Activated gamma-delta T cell (primary cell): ENCODE measurements at regions not wholly inside any gene's neighbourhood (a gene's known extent, or its start where the extent isn't known, plus 50 kb on each side); places are given as distances from the start of the nearest gene placed in this dataset.
A peak's percentile ranks its signal among the peaks of the same experiment; 100 is the strongest.

ENCODE experiments used
- DNase-seq: peaks from one replicate; lab custom pipeline; 2025; lab: John Stamatoyannopoulos, UW

DNA sequence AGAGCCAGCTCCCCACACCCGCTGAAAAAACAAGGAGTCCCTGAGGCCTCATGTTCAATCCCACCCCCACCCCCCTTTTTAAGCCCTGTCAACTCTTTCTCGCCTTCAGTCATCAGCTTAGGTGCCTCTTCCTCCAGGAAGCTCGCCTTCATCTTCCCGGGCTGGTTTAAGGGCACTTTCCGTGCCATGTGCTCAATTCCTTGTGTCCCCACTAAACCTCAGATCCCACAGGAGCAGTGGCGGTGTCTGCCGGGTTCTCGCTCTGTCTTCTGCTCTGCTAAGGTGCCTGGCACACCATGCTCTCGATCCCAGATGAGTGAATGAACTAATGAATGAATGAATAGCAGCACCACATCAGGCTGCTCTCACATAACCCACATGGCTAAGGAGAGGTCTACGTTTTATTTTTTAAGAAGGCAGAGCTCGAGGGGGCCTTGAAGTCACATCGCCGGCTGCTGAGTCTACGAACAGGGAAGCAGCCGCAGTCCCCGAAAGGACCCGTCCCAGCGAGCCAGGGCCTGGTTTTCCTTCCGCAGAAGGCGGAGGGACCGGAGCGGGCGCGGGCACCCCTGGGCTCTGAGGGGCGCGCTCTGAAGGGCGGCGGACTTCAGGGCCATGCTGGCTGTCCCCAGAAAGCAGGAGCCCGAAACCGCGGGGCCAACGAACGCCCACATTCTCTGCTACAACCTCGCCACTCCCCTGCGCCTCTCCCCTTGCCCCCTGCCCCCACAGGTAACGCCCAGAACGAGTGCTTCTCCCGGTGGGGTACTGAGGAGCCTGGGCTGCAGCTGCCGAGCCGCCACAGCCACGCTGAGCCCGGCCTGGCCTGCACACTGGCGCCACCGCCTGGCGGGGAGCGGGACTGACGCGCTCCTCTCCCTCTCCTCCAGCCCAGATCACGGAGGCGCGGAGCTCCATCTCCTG, 73.4 kb upstream of the KCNMA1 start:
- DNase-seq, result peak; percentile 41

GRCh38 chr10:77710081-77710551, 72.5 kb upstream of the KCNMA1 start:
- no peak for DNase-seq

DNA sequence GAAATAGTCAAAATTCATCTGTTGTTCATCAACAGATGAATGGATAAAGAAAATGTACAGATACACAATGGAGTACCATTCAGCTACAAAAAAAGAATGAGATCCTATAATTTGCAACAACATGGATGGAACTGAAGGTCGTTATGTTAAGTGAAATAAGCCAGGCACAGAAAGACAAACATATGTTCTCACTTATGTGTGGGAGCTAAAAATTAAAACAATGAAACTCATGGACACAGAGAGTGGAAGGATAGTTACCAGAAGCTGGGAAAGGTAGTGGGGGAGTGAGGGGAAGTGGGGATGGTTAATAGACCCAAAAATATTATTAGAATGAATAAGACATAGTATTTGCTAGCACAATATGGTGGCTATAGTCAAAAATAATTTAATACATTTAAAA, 70.0 kb upstream of the KCNMA1 start:
- no peak for DNase-seq

DNA sequence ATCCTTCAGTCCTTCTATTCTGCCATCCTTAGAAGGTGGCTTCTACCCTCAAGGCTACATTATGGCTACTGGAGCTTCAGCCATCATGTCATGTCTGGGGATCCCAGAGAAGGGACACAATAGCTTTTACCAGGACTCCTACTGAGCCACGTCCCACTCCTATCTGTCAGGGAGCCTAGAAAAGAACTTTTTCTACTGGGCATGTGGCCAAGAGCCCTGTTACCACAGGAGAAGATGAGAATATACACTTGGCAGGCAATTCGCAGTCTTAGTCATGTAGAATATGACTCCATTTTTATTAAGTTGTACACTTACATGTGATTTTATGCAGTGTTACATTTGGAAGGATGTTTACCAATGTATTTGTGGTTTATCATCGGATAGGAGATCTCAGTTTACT, 64.6 kb upstream of the KCNMA1 start:
- DNase-seq, result no peak

GRCh38 chr10:77700086-77700485, 62.5 kb upstream of the KCNMA1 start:
- DNase-seq, result no peak

- DNase-seq, result no peak
These were observed 61.6 kb upstream of the KCNMA1 start for GRCh38 chr10:77699080-77699645.

- no peak for DNase-seq
These were observed 60.8 kb upstream of the KCNMA1 start for GRCh38 chr10:77698267-77698931.

- no peak for DNase-seq
These were observed 59.0 kb upstream of the KCNMA1 start for GRCh38 chr10:77696584-77696983.

GRCh38 chr10:77695186-77695585, 57.6 kb upstream of the KCNMA1 start:
- no peak for DNase-seq

DNA sequence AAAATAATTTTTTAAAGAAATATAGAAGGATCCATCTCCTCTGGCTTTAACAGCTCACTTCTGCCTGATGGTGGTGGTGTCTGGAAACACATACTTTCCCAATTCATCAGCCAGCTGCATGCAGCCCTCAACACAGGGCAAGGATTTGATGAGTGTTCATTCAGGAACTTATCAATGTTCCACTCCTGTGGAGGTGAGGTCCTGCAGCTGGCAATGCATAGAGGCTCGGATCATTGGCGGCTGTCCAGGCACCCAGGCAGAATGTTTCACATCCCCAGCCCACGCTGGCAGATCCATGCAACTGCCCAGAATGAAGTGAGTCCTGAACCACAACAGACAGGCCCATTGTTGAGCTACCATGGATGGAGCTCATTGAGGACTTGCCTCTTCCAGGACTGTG, 55.2 kb upstream of the KCNMA1 start:
- no peak for DNase-seq

DNA sequence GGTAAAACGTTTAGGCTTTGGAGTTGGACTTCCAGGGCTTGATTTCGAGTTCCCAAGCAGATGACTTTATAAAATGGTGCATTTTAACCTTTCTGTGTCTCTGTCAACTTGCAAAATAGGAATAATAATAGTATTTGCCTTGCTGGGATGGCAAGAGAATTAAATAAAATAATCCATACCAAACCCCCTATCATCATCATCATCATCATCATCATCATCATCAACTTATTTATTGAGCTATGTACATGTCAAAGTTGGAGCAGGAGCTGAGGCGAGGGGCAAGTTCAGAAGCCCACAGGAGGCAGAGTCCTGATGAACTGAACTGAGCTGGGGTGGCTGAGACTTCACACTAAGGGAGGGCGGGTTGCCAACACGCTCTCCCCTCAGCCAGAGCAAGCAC, 51.7 kb upstream of the KCNMA1 start:
- DNase-seq, result no peak

- no peak for DNase-seq
These were observed 50.0 kb upstream of the KCNMA1 start for GRCh38 chr10:77687621-77688020.
